B cell (primary cell): ENCODE measurements at regions not wholly inside any gene's neighbourhood (a gene's known extent, or its start where the extent isn't known, plus 50 kb on each side); places are given as distances from the start of the nearest gene placed in this dataset.

Source experiments
- ATAC-seq: fragments of 200-7000 bp; cut with Tn5 transposase; one replicate; pipeline ENCODE4 v1.10.0; 2021; ENCODE audit warnings: low read depth, mild to moderate bottlenecking, moderate number of reproducible peaks, moderate library complexity
- CTCF ChIA-PET: fragments of 350-600 bp; sonication (Branson Sonifier 250); formaldehyde crosslinking; loops from one replicate; lab custom pipeline; 2021; ENCODE audit warnings: antibody characterized with exemption, inconsistent platforms; lab: Charles Lee
- POLR2A ChIA-PET: fragments of 350-600 bp; sonication (Branson Sonifier 250); formaldehyde crosslinking; loops from one replicate; lab custom pipeline; 2021; ENCODE audit warnings: antibody characterized with exemption; lab: Charles Lee
- DNase-seq: peaks from one replicate; pipeline ENCODE4 v3.0.0; 2013
- H2AFZ ChIP-seq: 2 replicates; pipeline ENCODE4 v1.6.1; 2012; ENCODE audit warnings: mild to moderate bottlenecking, low read depth, low read length; ENCODE audit not compliant: insufficient read depth, poor library complexity, severe bottlenecking
- H3K27ac ChIP-seq, 2 donors: 1 replicate in 1 of 2; 2 replicates in 1 of 2; pipeline ENCODE4 v1.5.1; 2012 to 2013; ENCODE audit warnings: low read length in 2 of 2, mild to moderate bottlenecking in 2 of 2, moderate library complexity in 1 of 2
- H3K27me3 ChIP-seq, 4 experiments: fragments of 200-600 bp in 1 of 4; sonication (generic) in 1 of 4; replicated peaks in 1 of 4; 1 replicate in 2 of 4; 2 replicates in 2 of 4; pipeline versions ENCODE4 v1.6.1 to v1.7.0; 2013 to 2016; ENCODE audit warnings: low read length in 3 of 4, mild to moderate bottlenecking in 2 of 4, mixed read lengths in 1 of 4, moderate library complexity in 1 of 4; ENCODE audit not compliant: insufficient read depth in 4 of 4, control insufficient read depth in 3 of 4; ENCODE audit errors: control extremely low read depth in 1 of 4
- H3K36me3 ChIP-seq, 2 experiments: replicated peaks in 1 of 2; 1 replicate in 1 of 2; 2 replicates in 1 of 2; pipeline versions ENCODE4 v1.6.1 to v1.7.1; 2013; ENCODE audit warnings: low read length in 1 of 2; ENCODE audit not compliant: insufficient read depth in 2 of 2, control insufficient read depth in 1 of 2; ENCODE audit errors: control extremely low read depth in 1 of 2, extremely low read depth in 1 of 2
- H3K4me1 ChIP-seq, 2 donors: fragments of 200-600 bp in 1 of 2; sonication (generic) in 1 of 2; 1 replicate in 1 of 2; 2 replicates in 1 of 2; pipeline versions ENCODE4 v1.5.1 to v1.6.1; 2013 to 2017; ENCODE audit warnings: low read length in 2 of 2; ENCODE audit not compliant: control insufficient read depth in 2 of 2, insufficient read depth in 2 of 2
- H3K4me2 ChIP-seq: replicated peaks from 2 replicates; pipeline ENCODE3; 2012; ENCODE audit warnings: mild to moderate bottlenecking, low read depth, low read length; ENCODE audit not compliant: poor library complexity, severe bottlenecking
- H3K4me3 ChIP-seq, 5 experiments: fragments of 200-600 bp in 1 of 5; sonication (generic) in 1 of 5; 1 replicate in 3 of 5; 2 replicates in 2 of 5; pipeline versions ENCODE4 v1.5.1 to v1.7.0; 2011 to 2016; ENCODE audit warnings: low read length in 4 of 5, mild to moderate bottlenecking in 4 of 5, low read depth in 2 of 5, control low read depth in 1 of 5, moderate library complexity in 1 of 5; ENCODE audit not compliant: insufficient read depth in 1 of 5; ENCODE audit errors: control extremely low read depth in 1 of 5, extremely low read depth in 1 of 5
- H3K79me2 ChIP-seq: fragments of 200-600 bp; sonication (generic); one replicate; pipeline ENCODE4 v1.6.0; 2016; ENCODE audit warnings: low read length; ENCODE audit not compliant: control insufficient read depth, insufficient read depth
- H3K9ac ChIP-seq: fragments of 200-600 bp; sonication (generic); 2 replicates; pipeline ENCODE4 v1.6.1; 2017; ENCODE audit warnings: mild to moderate bottlenecking, low read length, moderate library complexity
- H3K9me3 ChIP-seq, 3 donors: one replicate each; pipeline versions ENCODE4 v1.6.1 to v1.7.1; 2013; ENCODE audit warnings: low read length in 2 of 3; ENCODE audit not compliant: control insufficient read depth in 2 of 3, insufficient read depth in 1 of 3; ENCODE audit errors: control extremely low read depth in 1 of 3
- H4K20me1 ChIP-seq: 2 replicates; pipeline ENCODE4 v1.6.0; 2012; ENCODE audit warnings: mild to moderate bottlenecking, low read length; ENCODE audit not compliant: insufficient read depth, control insufficient read depth, poor library complexity, severe bottlenecking
- H3K27ac Mint-ChIP-seq: one replicate; pipeline ENCODE4 v1.8.0; 2021; ENCODE audit warnings: mixed read lengths
- H3K27me3 Mint-ChIP-seq: one replicate; pipeline ENCODE4 v1.8.0; 2021; ENCODE audit warnings: mixed read lengths
- H3K4me1 Mint-ChIP-seq: one replicate; pipeline ENCODE4 v1.8.0; 2021; ENCODE audit warnings: mixed read lengths
- H3K4me3 Mint-ChIP-seq: one replicate; pipeline ENCODE4 v1.8.0; 2021; ENCODE audit warnings: mixed read lengths
- H3K9me3 Mint-ChIP-seq: one replicate; pipeline ENCODE4 v1.8.0; 2022; ENCODE audit warnings: mixed read lengths; ENCODE audit not compliant: insufficient read depth
- EZH2 ChIP-seq: IDR thresholded peaks from 2 replicates; pipeline ENCODE4 v1.6.1; 2012; ENCODE audit warnings: borderline replicate concordance, low read depth, mild to moderate bottlenecking, moderate library complexity, low read length; ENCODE audit not compliant: insufficient read depth, poor library complexity, severe bottlenecking
- WGBS: methylation state at CpG from one replicate; pipeline ENCODE4 v1.1.5; 2013; ENCODE audit warnings: missing lambda C conversion rate; ENCODE audit not compliant: insufficient coverage; 5-methylcytosine and 5-hydroxymethylcytosine counted together
- intact Hi-C: fragments of 100-400 bp; cut with micrococcal nuclease; formaldehyde crosslinking; loops from one replicate; pipeline ENCODE4 v1.10.0; 2022
- TF ChIP-seq, protein P1 (sequence below): fragments of 200-600 bp; IDR thresholded peaks from one replicate; pipeline ENCODE4 v1.8.0; 2022; ENCODE audit warnings: antibody characterized with exemption, mild to moderate bottlenecking

DNA sequence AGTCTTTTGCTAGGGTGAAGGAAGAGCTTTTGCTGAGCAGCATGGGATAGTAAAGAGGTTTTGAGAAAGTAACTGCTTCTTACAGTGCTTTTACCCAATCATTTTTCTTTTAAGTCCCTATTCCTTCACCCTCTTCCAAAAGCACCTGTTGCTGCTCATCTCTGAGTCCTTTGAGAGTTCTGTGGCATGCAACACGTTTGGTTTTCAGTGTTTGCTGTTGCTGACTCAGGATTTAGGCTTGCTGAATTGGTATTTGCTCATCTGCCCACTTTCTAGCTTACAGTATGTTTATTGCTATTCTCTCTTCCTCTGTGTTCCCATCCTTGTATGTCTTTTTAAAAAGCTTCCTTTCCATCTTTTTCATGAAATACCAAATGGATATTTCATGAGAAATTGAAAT lies 55.9 kb upstream of the THRB start:
- H3K27ac ChIP-seq = no peak overlapping the region
- CTCF ChIA-PET = no interaction called here
- H3K4me2 ChIP-seq = no peak overlapping the region
- H3K27me3 Mint-ChIP-seq = peaks cover 9% of the 10 kb centered on the region
- no peaks in the 10 kb centered on the region for H3K9me3 ChIP-seq
- H3K27ac Mint-ChIP-seq = no peak overlapping the region
- DNase-seq (no peak), ATAC-seq (no peak)
- no peak overlapping the region for H3K9ac ChIP-seq
- no peaks in the 10 kb centered on the region for H3K36me3 ChIP-seq
- H4K20me1 ChIP-seq = no peaks in the 10 kb centered on the region
- no peak overlapping the region for H3K4me3 Mint-ChIP-seq
- no peak overlapping the region for H3K4me3 ChIP-seq
- H3K4me1 Mint-ChIP-seq = peaks cover 1% of the 10 kb centered on the region
- no CpG with 5 or more reads among the region's 1 CpG for WGBS
- no peaks in the 10 kb centered on the region for H3K27me3 ChIP-seq
- H3K9me3 Mint-ChIP-seq = no peaks in the 10 kb centered on the region
- POLR2A ChIA-PET = no interaction called here
- intact Hi-C loops = no loop called here
- no peaks in the 10 kb centered on the region for H3K4me1 ChIP-seq
- H3K79me2 ChIP-seq = no peaks in the 10 kb centered on the region
- H2AFZ ChIP-seq = no peak overlapping the region
- TF ChIP-seq EZH2 = no peak
- TF ChIP-seq, protein P1, sequence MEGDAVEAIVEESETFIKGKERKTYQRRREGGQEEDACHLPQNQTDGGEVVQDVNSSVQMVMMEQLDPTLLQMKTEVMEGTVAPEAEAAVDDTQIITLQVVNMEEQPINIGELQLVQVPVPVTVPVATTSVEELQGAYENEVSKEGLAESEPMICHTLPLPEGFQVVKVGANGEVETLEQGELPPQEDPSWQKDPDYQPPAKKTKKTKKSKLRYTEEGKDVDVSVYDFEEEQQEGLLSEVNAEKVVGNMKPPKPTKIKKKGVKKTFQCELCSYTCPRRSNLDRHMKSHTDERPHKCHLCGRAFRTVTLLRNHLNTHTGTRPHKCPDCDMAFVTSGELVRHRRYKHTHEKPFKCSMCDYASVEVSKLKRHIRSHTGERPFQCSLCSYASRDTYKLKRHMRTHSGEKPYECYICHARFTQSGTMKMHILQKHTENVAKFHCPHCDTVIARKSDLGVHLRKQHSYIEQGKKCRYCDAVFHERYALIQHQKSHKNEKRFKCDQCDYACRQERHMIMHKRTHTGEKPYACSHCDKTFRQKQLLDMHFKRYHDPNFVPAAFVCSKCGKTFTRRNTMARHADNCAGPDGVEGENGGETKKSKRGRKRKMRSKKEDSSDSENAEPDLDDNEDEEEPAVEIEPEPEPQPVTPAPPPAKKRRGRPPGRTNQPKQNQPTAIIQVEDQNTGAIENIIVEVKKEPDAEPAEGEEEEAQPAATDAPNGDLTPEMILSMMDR = no peak

DNA sequence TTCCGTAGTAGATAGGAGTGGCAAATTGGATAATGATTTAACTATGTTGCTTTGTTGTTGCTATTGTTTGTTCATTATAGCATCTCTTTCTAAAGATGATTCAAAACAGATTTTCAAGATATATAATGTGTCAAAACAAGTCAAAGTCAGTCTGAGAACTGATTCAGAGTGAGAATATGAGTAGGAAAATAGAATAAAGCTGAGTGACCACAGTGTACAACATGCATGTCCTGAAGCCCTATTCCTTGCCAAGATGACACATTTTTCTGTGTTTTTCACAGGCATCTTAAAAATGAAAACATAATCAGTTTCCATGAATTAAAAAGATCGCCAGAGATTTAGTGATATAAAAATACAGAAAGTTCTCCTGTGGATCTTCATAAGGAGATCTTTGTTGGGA lies 57.0 kb upstream of the THRB start:
- Histone ChIP-seq H3K4me2 (no peak overlapping the region), H3K36me3 (no peaks in the 10 kb centered on the region), H3K4me1 (no peaks in the 10 kb centered on the region), H3K27me3 (no peaks in the 10 kb centered on the region), H3K27ac (no peak overlapping the region), H2AFZ (no peak overlapping the region), H4K20me1 (no peaks in the 10 kb centered on the region), H3K9ac (no peak overlapping the region), H3K4me3 (no peak overlapping the region), H3K9me3 (peaks cover 0 to 3% (median 0%) of the 10 kb centered on the region in 3 donors), H3K79me2 (no peaks in the 10 kb centered on the region)
- ATAC-seq (no peak), DNase-seq (no peak)
- TF ChIP-seq, protein P1 = no peak
- TF ChIP-seq EZH2 = no peak
- POLR2A ChIA-PET = no interaction called here
- H3K27me3 Mint-ChIP-seq = peaks cover 9% of the 10 kb centered on the region
- peaks cover 1% of the 10 kb centered on the region for H3K4me1 Mint-ChIP-seq
- H3K9me3 Mint-ChIP-seq = no peaks in the 10 kb centered on the region
- no peak overlapping the region for H3K4me3 Mint-ChIP-seq
- intact Hi-C loops = no loop called here
- 100% methylated on average over 1 of the region's 2 CpGs for WGBS
- CTCF ChIA-PET = no interaction called here
- no peak overlapping the region for H3K27ac Mint-ChIP-seq
